Aorta (tissue), 5 donors: ENCODE measurements at regions not wholly inside any gene's neighbourhood (a gene's known extent, or its start where the extent isn't known, plus 50 kb on each side); places are given as distances from the start of the nearest gene placed in this dataset.
"Not testable (repeated sequence)": the region's sequence is repeated elsewhere in the genome, so short reads cannot be mapped to it uniquely, and the experiment has no call there.

Source experiments
- ATAC-seq: fragments of 200-7000 bp; cut with Tn5 transposase; one replicate; pipeline ENCODE4 v1.9.1; 2022; ENCODE audit warnings: moderate library complexity; ENCODE audit not compliant: low FRiP score
- DNase-seq, 2 donors: peaks; one replicate each; pipeline ENCODE4 v3.0.0-alpha.2; 2020
- H3K27ac ChIP-seq, 2 donors: one replicate each; pipeline ENCODE4 v1.5.1; 2013; ENCODE audit warnings: low read length in 2 of 2, mild to moderate bottlenecking in 2 of 2, moderate library complexity in 2 of 2, control low read depth in 1 of 2, inconsistent platforms in 1 of 2, low read depth in 1 of 2
- H3K27me3 ChIP-seq, 2 donors: one replicate each; pipeline ENCODE4 v1.6.1; 2013; ENCODE audit warnings: control low read depth in 1 of 2, low read length in 1 of 2, mild to moderate bottlenecking in 1 of 2, moderate library complexity in 1 of 2; ENCODE audit not compliant: insufficient read depth in 2 of 2, control insufficient read depth in 1 of 2
- H3K36me3 ChIP-seq, 2 donors: one replicate each; pipeline ENCODE4 v1.6.1; 2013; ENCODE audit warnings: control low read depth in 1 of 2, low read length in 1 of 2, mild to moderate bottlenecking in 1 of 2; ENCODE audit not compliant: insufficient read depth in 2 of 2, control insufficient read depth in 1 of 2
- H3K4me1 ChIP-seq, 2 donors: one replicate each; pipeline ENCODE4 v1.6.1; 2013; ENCODE audit warnings: low read length in 2 of 2, control low read depth in 1 of 2, mild to moderate bottlenecking in 1 of 2, moderate library complexity in 1 of 2; ENCODE audit not compliant: insufficient read depth in 2 of 2, control insufficient read depth in 1 of 2
- H3K4me3 ChIP-seq, 2 donors: one replicate each; pipeline ENCODE4 v1.5.1; 2013; ENCODE audit warnings: low read length in 2 of 2, control low read depth in 1 of 2, mild to moderate bottlenecking in 1 of 2
- H3K9me3 ChIP-seq: one replicate; pipeline ENCODE4 v1.6.1; 2013; ENCODE audit warnings: mild to moderate bottlenecking, low read length; ENCODE audit not compliant: control insufficient read depth
- WGBS, 2 donors: extraction: QIAGEN DNeasy Blood & Tissue Kit; methylation state at CpG; one replicate each; pipeline ENCODE4 v1.1.7; 2013; 5-methylcytosine and 5-hydroxymethylcytosine counted together
- intact Hi-C, 2 donors: fragments of 100-400 bp; cut with DNase I; formaldehyde crosslinking; loops; one replicate each; pipeline versions ENCODE4 v1.14.2 to v1.15.0; 2022
- donor health status: healthy with polysubstance abuse.
- donor health status: Bipolar disorder and iron deficiency.
- donor health status: DM: no; HTN: no; CAD: no.
- donor health status: DM: no; HTN: no; CAD: no.
- donor health status: DM: yes; HTN: yes; CAD: no.

DNA sequence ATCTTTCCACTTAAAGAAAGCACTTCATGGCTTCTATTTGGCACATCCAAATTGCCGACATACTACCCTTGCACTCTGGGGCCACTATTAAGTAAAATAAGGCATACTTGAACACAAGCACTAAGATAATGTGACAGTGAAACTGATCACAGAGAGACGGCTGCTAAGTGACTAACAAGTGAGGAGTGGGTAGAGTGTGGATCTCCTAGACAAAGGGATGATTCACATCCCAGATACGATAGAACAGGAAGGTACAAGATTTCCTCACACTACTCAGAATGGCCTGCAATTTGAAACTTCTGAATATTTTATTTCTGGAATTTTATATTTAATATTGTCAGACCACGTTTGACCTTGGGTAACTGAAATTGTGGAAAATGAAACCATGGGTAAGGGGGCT, 1721.8 kb upstream of the SPRY2 start:
- intact Hi-C loops: no loop called here
- 70 to 82% methylated on average over 4 of the region's 4 CpGs for whole genome bisulfite sequencing, 2 donors
- no peaks in the 10 kb centered on the region for H3K4me1 ChIP-seq
- H3K27me3 ChIP-seq: no peaks in the 10 kb centered on the region
- H3K27ac ChIP-seq: no peak overlapping the region
- no peaks in the 10 kb centered on the region for H3K9me3 ChIP-seq
- no peak overlapping the region for H3K4me3 ChIP-seq
- no peak for DNase-seq
- ATAC-seq: no peak
- H3K36me3 ChIP-seq: no peaks in the 10 kb centered on the region

DNA sequence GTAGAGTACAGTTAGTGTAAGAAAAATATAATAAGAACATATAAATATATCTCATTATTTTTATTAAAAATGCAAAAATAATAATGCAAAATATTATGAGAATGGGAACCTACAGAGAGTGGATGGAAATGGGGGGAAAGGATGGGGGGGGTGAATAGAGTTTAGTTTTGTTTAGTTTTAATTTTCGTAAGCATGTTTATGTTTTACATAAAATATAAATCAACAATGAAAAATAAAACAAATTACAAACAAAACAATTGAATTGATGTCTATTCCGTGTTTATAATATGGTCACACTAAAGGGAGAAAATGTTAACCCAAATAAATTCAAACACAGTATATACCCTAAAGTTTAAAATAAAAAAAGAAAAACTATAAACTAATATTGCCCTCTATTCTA, 1717.4 kb upstream of the SPRY2 start:
- H3K4me3 ChIP-seq: no peak overlapping the region
- WGBS, 2 donors: 87 to 89% methylated on average over 2 of the region's 2 CpGs
- intact Hi-C loops: no loop called here
- H3K36me3 ChIP-seq: no peaks in the 10 kb centered on the region
- no peak overlapping the region for H3K27ac ChIP-seq
- no peaks in the 10 kb centered on the region for H3K9me3 ChIP-seq
- no peak for ATAC-seq
- no peaks in the 10 kb centered on the region for H3K4me1 ChIP-seq
- H3K27me3 ChIP-seq: no peaks in the 10 kb centered on the region
- no peak for DNase-seq

GRCh38 chr13:82045316-82045715, 1704.4 kb upstream of the SPRY2 start:
- H3K36me3 ChIP-seq, H3K27me3 ChIP-seq, ATAC-seq, H3K4me3 ChIP-seq, H3K4me1 ChIP-seq, intact Hi-C loops, H3K9me3 ChIP-seq, DNase-seq, H3K27ac ChIP-seq: not testable (repeated sequence)
- 95 to 96% methylated on average over 16 to 23 of the region's 23 CpGs for WGBS, 2 donors

GRCh38 chr13:82036602-82037001, 1695.7 kb upstream of the SPRY2 start:
- no peaks in the 10 kb centered on the region for H3K27me3 ChIP-seq
- H3K4me3 ChIP-seq: no peak overlapping the region
- no peaks in the 10 kb centered on the region for H3K36me3 ChIP-seq
- H3K27ac ChIP-seq: no peak overlapping the region
- no peaks in the 10 kb centered on the region for H3K9me3 ChIP-seq
- ATAC-seq (no peak), DNase-seq (no peak)
- intact Hi-C loops: no loop called here
- 47 to 63% methylated on average over 1 of the region's 1 CpG for WGBS, 2 donors
- H3K4me1 ChIP-seq: no peaks in the 10 kb centered on the region

DNA sequence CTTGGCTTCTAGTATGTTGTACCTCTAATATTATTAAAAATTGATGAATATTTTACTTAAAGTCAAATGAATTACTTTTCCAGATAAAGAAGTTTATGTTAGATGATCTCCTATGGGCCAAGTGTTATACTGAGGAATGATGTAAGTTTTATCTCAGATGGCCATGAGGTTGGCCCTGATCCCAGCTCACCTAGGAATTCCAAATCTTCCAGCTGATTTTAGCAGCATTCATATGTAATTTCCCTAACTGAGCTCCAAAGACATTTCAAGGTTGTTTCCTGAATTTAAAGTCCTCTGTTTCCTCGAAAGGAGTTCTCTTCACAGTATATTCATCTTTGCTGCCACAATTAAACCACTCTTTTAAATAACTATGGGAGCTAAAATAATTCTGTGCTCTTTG, 1670.4 kb upstream of the SPRY2 start:
- intact Hi-C loops: no loop called here
- no peaks in the 10 kb centered on the region for H3K4me1 ChIP-seq
- no peak overlapping the region for H3K27ac ChIP-seq
- no peaks in the 10 kb centered on the region for H3K27me3 ChIP-seq
- H3K36me3 ChIP-seq: no peaks in the 10 kb centered on the region
- H3K9me3 ChIP-seq: no peaks in the 10 kb centered on the region
- ATAC-seq: no peak
- no peak for DNase-seq
- no peak overlapping the region for H3K4me3 ChIP-seq
- WGBS, 2 donors: 76 to 79% methylated on average over 1 of the region's 1 CpG

DNA sequence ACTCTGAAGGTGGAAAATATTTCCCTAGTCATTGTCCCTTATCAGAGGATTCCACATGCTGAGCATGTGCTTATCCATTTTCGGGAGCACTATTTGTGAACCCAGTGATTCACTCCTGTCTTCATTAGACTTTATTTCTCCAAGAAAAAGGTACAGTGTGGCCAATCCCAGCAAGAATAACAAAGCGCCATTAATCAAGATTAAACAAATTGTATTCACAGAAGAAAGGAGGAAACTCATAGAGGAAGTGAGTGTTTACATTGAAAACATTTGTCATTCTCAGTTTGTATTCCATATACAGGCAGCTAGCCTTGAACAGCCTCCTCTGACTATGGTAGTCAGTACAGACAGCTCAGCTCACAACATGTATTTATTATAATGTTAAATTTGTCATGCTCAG, 1669.9 kb upstream of the SPRY2 start:
- 40 to 41% methylated on average over 2 of the region's 2 CpGs for WGBS, 2 donors
- H3K9me3 ChIP-seq: no peaks in the 10 kb centered on the region
- intact Hi-C loops: no loop called here

GRCh38 chr13:82002710-82003109, 1661.8 kb upstream of the SPRY2 start:
- WGBS, 2 donors: 67 to 75% methylated on average over 3 of the region's 3 CpGs
- Histone ChIP-seq H3K36me3 (no peaks in the 10 kb centered on the region), H3K4me1 (no peaks in the 10 kb centered on the region), H3K27me3 (no peaks in the 10 kb centered on the region), H3K4me3 (no peak overlapping the region), H3K27ac (no peak overlapping the region), H3K9me3 (no peaks in the 10 kb centered on the region)
- intact Hi-C loops: no loop called here
- no peak for DNase-seq
- ATAC-seq: no peak

More for the DNA sequence above, 1669.9 kb upstream of the SPRY2 start:
- DNase-seq (no peak), ATAC-seq (no peak)
- H3K27ac ChIP-seq: no peak overlapping the region
- no peak overlapping the region for H3K4me3 ChIP-seq
- H3K36me3 ChIP-seq: no peaks in the 10 kb centered on the region
- H3K27me3 ChIP-seq: no peaks in the 10 kb centered on the region
- no peaks in the 10 kb centered on the region for H3K4me1 ChIP-seq

- no peak for ATAC-seq
Observed at GRCh38 chr13:81995316-81995715, 1654.4 kb upstream of the SPRY2 start.

GRCh38 chr13:81990652-81991051, 1649.7 kb upstream of the SPRY2 start:
- Histone ChIP-seq H3K27ac (no peak overlapping the region), H3K4me1 (no peaks in the 10 kb centered on the region), H3K9me3 (no peaks in the 10 kb centered on the region), H3K36me3 (no peaks in the 10 kb centered on the region), H3K27me3 (no peaks in the 10 kb centered on the region), H3K4me3 (no peak overlapping the region)
- ATAC-seq (no peak), DNase-seq (no peak)
- 93 to 97% methylated on average over 6 of the region's 6 CpGs for WGBS, 2 donors
- intact Hi-C loops: no loop called here

More at GRCh38 chr13:81995316-81995715, 1654.4 kb upstream of the SPRY2 start:
- WGBS, 2 donors: 89 to 93% methylated on average over 3 of the region's 3 CpGs
- Histone ChIP-seq H3K9me3 (no peaks in the 10 kb centered on the region), H3K27me3 (no peaks in the 10 kb centered on the region), H3K4me3 (no peak overlapping the region), H3K36me3 (no peaks in the 10 kb centered on the region), H3K4me1 (no peaks in the 10 kb centered on the region), H3K27ac (no peak overlapping the region)
- intact Hi-C loops: no loop called here
- no peak for DNase-seq
